Uterus (tissue), 3 donors: ENCODE measurements at regions not wholly inside any gene's neighbourhood (a gene's known extent, or its start where the extent isn't known, plus 50 kb on each side); places are given as distances from the start of the nearest gene placed in this dataset.

ENCODE experiments used
- DNase-seq, 2 donors: peaks; one replicate each; pipeline ENCODE4 v3.0.0-alpha.2; 2019 to 2020
- H3K27ac ChIP-seq, 2 donors: fragments of 200-600 bp; sonication (generic); 1 replicate in 1 of 2; 2 replicates in 1 of 2; pipeline ENCODE4 v1.5.1; 2016 to 2018
- H3K27me3 ChIP-seq, 2 donors: fragments of 200-600 bp; sonication (generic); one replicate each; pipeline ENCODE4 v1.5.1; 2018 to 2019; ENCODE audit warnings: control low read depth in 1 of 2
- H3K36me3 ChIP-seq, 2 donors: fragments of 200-600 bp; sonication (generic); one replicate each; pipeline ENCODE4 v1.5.1; 2019; ENCODE audit warnings: control low read depth in 1 of 2
- H3K4me1 ChIP-seq, 2 donors: fragments of 200-600 bp; sonication (generic); one replicate each; pipeline ENCODE4 v1.5.1; 2018 to 2019; ENCODE audit warnings: control low read depth in 1 of 2
- H3K4me3 ChIP-seq, 2 donors: fragments of 200-600 bp; sonication (generic); 1 replicate in 1 of 2; 2 replicates in 1 of 2; pipeline ENCODE4 v1.5.1; 2018 to 2019; ENCODE audit warnings: mild to moderate bottlenecking in 1 of 2
- H3K9me3 ChIP-seq, 2 donors: fragments of 200-600 bp; sonication (generic); one replicate each; pipeline ENCODE4 v1.5.1; 2019; ENCODE audit warnings: control low read depth in 1 of 2
- CTCF ChIP-seq, 4 experiments: fragments of 200-600 bp in 2 of 4; fragments of 450-650 bp in 2 of 4; sonication (generic) in 2 of 4; IDR thresholded peaks; one replicate each; pipeline ENCODE4 v1.5.1; 2016 to 2019; ENCODE audit warnings: antibody characterized with exemption in 4 of 4, mild to moderate bottlenecking in 2 of 4, moderate library complexity in 1 of 4
- POLR2A ChIP-seq, 2 donors: fragments of 450-650 bp; IDR thresholded peaks; one replicate each; pipeline ENCODE4 v1.6.1; 2016; ENCODE audit warnings: antibody characterized with exemption in 2 of 2, mild to moderate bottlenecking in 1 of 2, moderate library complexity in 1 of 2
- intact Hi-C: fragments of 100-400 bp; cut with DNase I; formaldehyde crosslinking; loops from one replicate; pipeline ENCODE4 v1.15.1; 2023; ENCODE audit warnings: low total_unique reads
- donor health status: DM: yes; HTN: yes; CAD: no.

GRCh38 chr2:129763966-129764365, 215.5 kb upstream of the RAB6C start:
- no peak for DNase-seq
- no peak overlapping the region for H3K27ac ChIP-seq
- H3K4me1 ChIP-seq = no peaks in the 10 kb centered on the region
- TF ChIP-seq CTCF (IDR thresholded peaks at IDR 0.05) = no peak
- no peak for TF ChIP-seq POLR2A (IDR thresholded peaks at IDR 0.05)
- H3K27me3 ChIP-seq = no peaks in the 10 kb centered on the region
- H3K4me3 ChIP-seq = no peak overlapping the region
- intact Hi-C loops = no loop called here
- H3K9me3 ChIP-seq = no peaks in the 10 kb centered on the region
- no peaks in the 10 kb centered on the region for H3K36me3 ChIP-seq

- no peak for DNase-seq
- TF ChIP-seq CTCF (IDR thresholded peaks at IDR 0.05) (no peak), POLR2A (IDR thresholded peaks at IDR 0.05) (no peak)
- Histone ChIP-seq H3K4me3 (no peak overlapping the region), H3K27me3 (no peaks in the 10 kb centered on the region), H3K4me1 (no peaks in the 10 kb centered on the region), H3K9me3 (no peaks in the 10 kb centered on the region), H3K36me3 (no peaks in the 10 kb centered on the region), H3K27ac (no peak overlapping the region)
- intact Hi-C loops = no loop called here
Observed at GRCh38 chr2:129764376-129765325, 214.8 kb upstream of the RAB6C start.

GRCh38 chr2:129765326-129765677, 214.2 kb upstream of the RAB6C start:
- Histone ChIP-seq H3K4me3 (no peak overlapping the region), H3K27me3 (no peaks in the 10 kb centered on the region), H3K27ac (no peak overlapping the region), H3K4me1 (no peaks in the 10 kb centered on the region), H3K9me3 (no peaks in the 10 kb centered on the region), H3K36me3 (no peaks in the 10 kb centered on the region)
- intact Hi-C loops = no loop called here
- TF ChIP-seq CTCF (IDR thresholded peaks at IDR 0.05) (no peak), POLR2A (IDR thresholded peaks at IDR 0.05) (no peak)
- no peak for DNase-seq

- DNase-seq = no peak
- intact Hi-C loops = no loop called here
- Histone ChIP-seq H3K4me1 (no peaks in the 10 kb centered on the region), H3K27me3 (no peaks in the 10 kb centered on the region), H3K27ac (no peak overlapping the region), H3K4me3 (no peak overlapping the region), H3K36me3 (no peaks in the 10 kb centered on the region), H3K9me3 (no peaks in the 10 kb centered on the region)
- no peak for TF ChIP-seq POLR2A (IDR thresholded peaks at IDR 0.05)
- no peak for TF ChIP-seq CTCF (IDR thresholded peaks at IDR 0.05)
Observed at GRCh38 chr2:129765678-129766351, 213.7 kb upstream of the RAB6C start.

GRCh38 chr2:129766374-129766993, 213.0 kb upstream of the RAB6C start:
- TF ChIP-seq CTCF (IDR thresholded peaks at IDR 0.05) (no peak), POLR2A (IDR thresholded peaks at IDR 0.05) (no peak)
- H3K36me3 ChIP-seq = no peaks in the 10 kb centered on the region
- H3K9me3 ChIP-seq = no peaks in the 10 kb centered on the region
- intact Hi-C loops = no loop called here
- H3K4me1 ChIP-seq = no peaks in the 10 kb centered on the region
- no peak for DNase-seq
- no peaks in the 10 kb centered on the region for H3K27me3 ChIP-seq
- H3K27ac ChIP-seq = no peak overlapping the region
- no peak overlapping the region for H3K4me3 ChIP-seq
